K562 (cell line): ENCODE measurements at regions not wholly inside any gene's neighbourhood (a gene's known extent, or its start where the extent isn't known, plus 50 kb on each side); places are given as distances from the start of the nearest gene placed in this dataset.

Experiments
- COPS2 ChIP-seq: fragments of 450-650 bp; conservative IDR thresholded peaks from 2 replicates; pipeline ENCODE4 v1.6.1; 2016; ENCODE audit warnings: mild to moderate bottlenecking, moderate library complexity
- EP300 ChIP-seq: IDR thresholded peaks from 2 replicates; pipeline ENCODE4 v1.6.1; 2012; ENCODE audit warnings: low read length, improper control_type of control experiment
- MAFF ChIP-seq: IDR thresholded peaks from 2 replicates; pipeline ENCODE4 v1.6.1; 2012; ENCODE audit warnings: low read length, improper control_type of control experiment
- NR2C1 ChIP-seq, 2 experiments: fragments of 450-650 bp; IDR thresholded peaks; 2 replicates each; pipeline ENCODE4 v1.6.1; 2017; ENCODE audit warnings: mild to moderate bottlenecking in 2 of 2, antibody characterized with exemption in 1 of 2, inconsistent platforms in 1 of 2, missing compliant biosample characterization in 1 of 2, missing genetic modification characterization in 1 of 2
- PHTF2 ChIP-seq: fragments of 250-450 bp; sonication (Bioruptor Pico); IDR thresholded peaks from 2 replicates; pipeline ENCODE4 v1.5.0; 2021; ENCODE audit warnings: mild to moderate bottlenecking
- POLR2H ChIP-seq: IDR thresholded peaks from 2 replicates; pipeline ENCODE4 v1.6.1; 2016; ENCODE audit warnings: missing genetic modification characterization, low read depth, mild to moderate bottlenecking, control low read depth, missing compliant biosample characterization, moderate library complexity
- STAT6 ChIP-seq: sonication (generic); formaldehyde crosslinking; IDR thresholded peaks from 2 replicates; pipeline ENCODE4 v1.8.1; 2023; ENCODE audit warnings: mild to moderate bottlenecking, missing genetic modification reagents
- TFE3 ChIP-seq: fragments of 450-650 bp; formaldehyde crosslinking; IDR thresholded peaks from 2 replicates; pipeline ENCODE4 v1.4.0; 2020; ENCODE audit warnings: mild to moderate bottlenecking, mixed read lengths
- U2AF1 ChIP-seq: fragments of 200-400 bp; formaldehyde crosslinking; optimal IDR thresholded peaks from 2 replicates; pipeline ENCODE3; 2017; ENCODE audit warnings: mild to moderate bottlenecking, low read depth, low read length, moderate library complexity
- ZBTB1 ChIP-seq: sonication (generic); formaldehyde crosslinking; IDR thresholded peaks from 2 replicates; pipeline ENCODE4 v1.8.1; 2023; ENCODE audit warnings: missing genetic modification reagents, low read depth, mild to moderate bottlenecking, borderline replicate concordance
- ZNF175 ChIP-seq: fragments of 200-800 bp; sonication (Bioruptor generic); IDR thresholded peaks from 2 replicates; pipeline ENCODE4 v1.6.1; 2016; ENCODE audit warnings: low read depth, mild to moderate bottlenecking, missing genetic modification characterization, missing compliant biosample characterization
- ZNF407 ChIP-seq: fragments of 450-650 bp; IDR thresholded peaks from 2 replicates; pipeline ENCODE4 v1.6.1; 2016; ENCODE audit warnings: low read depth
- ZNF561 ChIP-seq: fragments of 450-650 bp; formaldehyde crosslinking; conservative IDR thresholded peaks from 2 replicates; pipeline ENCODE4 v1.4.0; 2020; ENCODE audit warnings: mild to moderate bottlenecking, moderate library complexity
- ZNF583 ChIP-seq: fragments of 250-450 bp; sonication (Bioruptor Pico); IDR thresholded peaks from 2 replicates; pipeline ENCODE4 v1.4.0; 2020
- ZNF764 ChIP-seq: fragments of 250-450 bp; sonication (Bioruptor Pico); IDR thresholded peaks from 2 replicates; pipeline ENCODE4 v1.4.0; 2020; ENCODE audit warnings: low read depth, mild to moderate bottlenecking, moderate library complexity
- ZNF785 ChIP-seq: fragments of 250-450 bp; sonication (Bioruptor Pico); IDR thresholded peaks from 2 replicates; pipeline ENCODE4 v1.4.0; 2020; ENCODE audit warnings: mild to moderate bottlenecking
- ZZZ3 ChIP-seq: fragments of 450-650 bp; IDR thresholded peaks from 2 replicates; pipeline ENCODE4 v1.6.1; 2016; ENCODE audit warnings: antibody characterized with exemption, mild to moderate bottlenecking, moderate library complexity

- no peak for TF ChIP-seq ZNF407
- TF ChIP-seq ZNF175 (CRISPR knock-in tag), result peak; percentile 96
- TF ChIP-seq TFE3 (CRISPR knock-in tag), result no peak
- TF ChIP-seq ZNF764 (CRISPR knock-in tag), result no peak
- peak; percentile 94 for TF ChIP-seq ZNF583 (CRISPR knock-in tag)
- no peak for TF ChIP-seq U2AF1
- TF ChIP-seq STAT6 (CRISPR knock-in tag), result no peak
- TF ChIP-seq MAFF, result peak; percentile 90
- TF ChIP-seq ZZZ3, result no peak
- TF ChIP-seq ZNF785 (CRISPR knock-in tag), result no peak
- TF ChIP-seq ZBTB1 (CRISPR knock-in tag), result no peak
- no peak for TF ChIP-seq ZNF561 (CRISPR knock-in tag)
- TF ChIP-seq NR2C1 (IDR thresholded peaks at IDR 0.05), result peak; percentile 72
- TF ChIP-seq NR2C1 (tag; IDR thresholded peaks at IDR 0.05), result peak; percentile 92
- TF ChIP-seq EP300, result no peak
- no peak for TF ChIP-seq COPS2
- no peak for TF ChIP-seq POLR2H
- no peak for TF ChIP-seq PHTF2 (CRISPR knock-in tag)
Measured at GRCh38 chr7:104963991-104964385, 50.0 kb upstream of the KMT2E start (continued).
